Fibroblast of pulmonary artery (primary cell): ENCODE measurements at regions not wholly inside any gene's neighbourhood (a gene's known extent, or its start where the extent isn't known, plus 50 kb on each side); places are given as distances from the start of the nearest gene placed in this dataset.

Experiments
- DNase-seq: peaks from one replicate; pipeline ENCODE4 v3.0.0-alpha.2; 2010; ENCODE audit warnings: low read depth
- H3K4me3 ChIP-seq: replicated peaks from 2 replicates; pipeline ENCODE4 v1.5.1; 2011; ENCODE audit warnings: low read depth, mild to moderate bottlenecking, control low read depth, low read length, moderate library complexity
- CTCF ChIP-seq: IDR thresholded peaks from 2 replicates; pipeline ENCODE4 v1.5.1; 2011; ENCODE audit warnings: mild to moderate bottlenecking, control low read depth, low read length, inconsistent platforms; ENCODE audit errors: missing control alignments

- H3K4me3 ChIP-seq: no peak overlapping the region
- no peak for TF ChIP-seq CTCF
- DNase-seq: no peak
Observed at GRCh38 chr4:104365618-104366017, 129.1 kb downstream of the CXXC4 start.

- no peak for DNase-seq
- no peak for TF ChIP-seq CTCF
- H3K4me3 ChIP-seq: no peak overlapping the region
Observed at GRCh38 chr4:104353481-104353880, 141.2 kb downstream of the CXXC4 start.

- no peak overlapping the region for H3K4me3 ChIP-seq
- TF ChIP-seq CTCF: no peak
- DNase-seq: no peak
Observed at GRCh38 chr4:104352211-104352610, 142.5 kb downstream of the CXXC4 start.

GRCh38 chr4:104351706-104352105 lies 143.0 kb downstream of the CXXC4 start:
- H3K4me3 ChIP-seq: no peak overlapping the region
- DNase-seq: no peak
- no peak for TF ChIP-seq CTCF

GRCh38 chr4:104345598-104346242 lies 149.0 kb downstream of the CXXC4 start:
- DNase-seq: no peak
- H3K4me3 ChIP-seq: no peak overlapping the region
- TF ChIP-seq CTCF: no peak

- no peak for TF ChIP-seq CTCF
- DNase-seq: no peak
- H3K4me3 ChIP-seq: no peak overlapping the region
Observed at GRCh38 chr4:104344342-104344980, 150.2 kb downstream of the CXXC4 start.

- no peak overlapping the region for H3K4me3 ChIP-seq
- no peak for TF ChIP-seq CTCF
- DNase-seq: no peak
Observed at GRCh38 chr4:104334410-104334809, 160.3 kb downstream of the CXXC4 start.
